NCI-H1694 treated with DMSO at 0.1 percent for 48 hours (cell line): ENCODE measurements at regions not wholly inside any gene's neighbourhood (a gene's known extent, or its start where the extent isn't known, plus 50 kb on each side); places are given as distances from the start of the nearest gene placed in this dataset.
"Not testable (repeated sequence)": the region's sequence is repeated elsewhere in the genome, so short reads cannot be mapped to it uniquely, and the experiment has no call there.

Source experiments
- DNase-seq: peaks from one replicate; lab custom pipeline; 2025; lab: John Stamatoyannopoulos, UW

DNA sequence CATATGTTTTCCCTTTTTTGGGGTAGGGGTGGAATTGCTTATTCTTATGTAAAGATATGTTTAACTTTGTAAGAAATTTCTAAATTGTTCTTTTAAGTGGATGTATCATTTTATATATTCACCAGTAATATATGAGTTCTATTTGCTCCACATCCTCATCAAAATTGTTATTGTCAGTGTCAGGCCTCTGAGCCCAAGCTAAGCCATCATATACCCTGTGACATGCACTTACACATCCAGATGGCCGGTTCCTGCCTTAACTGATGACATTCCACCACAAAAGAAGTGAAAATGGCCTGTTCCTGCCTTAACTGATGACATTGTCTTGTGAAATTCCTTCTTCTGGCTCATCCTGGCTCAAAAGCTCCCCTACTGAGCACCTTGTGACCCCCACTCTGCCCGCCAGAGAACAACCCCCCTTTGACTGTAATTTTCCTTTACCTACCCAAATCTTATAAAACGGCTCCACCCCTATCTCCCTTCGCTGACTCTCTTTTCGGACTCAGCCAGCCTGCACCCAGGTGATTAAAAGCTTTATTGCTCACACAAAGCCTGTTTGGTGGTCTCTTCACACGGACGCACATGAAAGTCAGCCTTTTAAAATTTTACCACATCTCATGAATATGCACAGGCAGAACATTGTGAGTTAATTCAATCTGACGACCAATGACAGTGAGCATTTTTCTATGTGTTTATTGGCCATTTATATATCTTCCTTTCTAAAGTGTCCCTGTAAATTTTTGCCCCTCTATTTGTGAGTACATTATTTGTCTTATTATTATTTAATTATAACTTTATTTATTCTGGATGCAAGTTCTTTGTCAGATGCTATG lies 176.8 kb downstream of the CDC14C start:
- DNase-seq = not testable (repeated sequence)

DNA sequence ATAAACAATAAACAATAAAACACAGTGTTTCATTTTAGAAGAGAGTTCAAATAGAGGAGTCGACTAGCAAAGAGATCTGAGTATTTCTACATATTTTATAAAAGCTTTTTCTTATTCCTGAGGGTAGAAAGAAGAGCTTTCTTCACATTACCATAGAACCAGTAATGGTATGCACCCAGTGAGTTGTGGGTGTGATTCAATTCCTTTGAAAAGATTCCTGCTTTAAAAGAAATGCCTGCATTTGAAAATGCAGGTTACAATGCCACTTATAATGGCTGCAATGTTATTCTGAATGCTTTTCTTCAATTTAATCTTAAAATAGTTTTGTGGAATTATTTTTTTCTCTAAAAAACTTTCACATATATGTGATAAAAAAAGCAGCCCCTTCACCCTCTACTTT lies 178.1 kb downstream of the CDC14C start:
- no peak for DNase-seq

GRCh38 chr7:49111706-49112105 lies 187.4 kb downstream of the CDC14C start:
- no peak for DNase-seq

- no peak for DNase-seq
Measured at GRCh38 chr7:49112222-49112621, 187.9 kb downstream of the CDC14C start.

DNA sequence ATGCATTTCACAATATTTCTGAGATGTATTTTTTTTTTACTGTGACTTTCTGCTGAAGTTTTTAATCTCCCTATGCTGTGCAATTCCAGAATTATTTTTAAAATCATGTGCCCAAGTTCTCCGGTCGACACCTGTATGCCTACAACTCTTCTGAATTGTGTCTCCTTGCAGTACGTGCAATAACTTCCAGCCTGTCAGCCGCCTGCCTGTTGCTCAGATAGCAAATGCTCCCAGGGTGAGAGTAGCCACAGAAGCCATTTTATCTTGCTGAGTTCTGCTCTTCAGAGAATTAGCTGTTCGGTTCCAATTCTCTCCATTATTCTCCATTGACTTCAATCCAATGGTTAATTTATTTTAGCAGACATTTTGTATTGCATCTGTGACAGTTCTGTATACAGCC lies 188.3 kb downstream of the CDC14C start:
- DNase-seq = no peak

GRCh38 chr7:49119706-49120105 lies 195.4 kb downstream of the CDC14C start:
- no peak for DNase-seq

DNA sequence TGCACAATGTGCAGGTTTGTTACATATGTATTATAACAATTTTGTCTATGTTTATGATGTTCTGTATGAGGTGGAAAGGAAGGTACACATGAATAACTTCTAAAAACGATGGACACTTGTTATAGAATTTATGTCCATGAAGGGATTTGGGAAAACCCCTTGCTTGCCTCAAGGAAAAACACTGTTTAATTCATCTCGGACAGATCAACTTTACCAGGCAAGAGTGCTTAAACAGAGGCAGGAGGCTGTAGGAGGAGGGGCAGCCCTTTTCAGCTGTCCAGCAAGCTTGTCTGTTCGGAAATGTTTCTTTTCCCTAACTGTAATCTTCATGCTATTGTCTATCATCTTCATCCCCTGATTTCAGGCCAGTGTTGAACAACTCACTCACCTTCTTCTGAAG lies 200.9 kb downstream of the CDC14C start:
- no peak for DNase-seq

DNA sequence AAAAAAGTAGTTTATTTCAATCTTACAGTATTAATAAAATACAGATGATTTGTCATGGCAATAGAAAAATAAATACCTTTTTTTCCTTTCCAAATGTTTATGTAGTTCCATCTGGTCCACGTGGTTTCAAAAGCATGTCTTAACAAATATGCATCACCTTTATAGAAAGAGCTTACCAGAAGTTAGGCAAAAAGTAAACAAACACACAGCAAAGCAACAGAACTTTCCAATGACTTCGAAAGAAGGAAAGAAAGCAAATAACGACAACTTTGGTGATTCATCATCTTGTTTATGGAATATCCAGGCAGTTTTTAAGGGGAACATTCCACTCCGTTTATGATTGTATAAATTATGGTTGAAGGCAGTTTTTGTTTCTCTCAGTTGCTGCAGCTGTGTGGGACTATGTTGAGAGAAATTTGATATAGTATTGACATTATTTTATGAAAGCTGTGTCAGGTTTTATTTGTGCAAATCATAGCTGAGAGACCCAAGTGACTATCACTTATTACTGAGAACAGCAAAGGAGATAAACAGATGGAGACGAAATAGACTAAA lies 203.1 kb downstream of the CDC14C start:
- no peak for DNase-seq

DNA sequence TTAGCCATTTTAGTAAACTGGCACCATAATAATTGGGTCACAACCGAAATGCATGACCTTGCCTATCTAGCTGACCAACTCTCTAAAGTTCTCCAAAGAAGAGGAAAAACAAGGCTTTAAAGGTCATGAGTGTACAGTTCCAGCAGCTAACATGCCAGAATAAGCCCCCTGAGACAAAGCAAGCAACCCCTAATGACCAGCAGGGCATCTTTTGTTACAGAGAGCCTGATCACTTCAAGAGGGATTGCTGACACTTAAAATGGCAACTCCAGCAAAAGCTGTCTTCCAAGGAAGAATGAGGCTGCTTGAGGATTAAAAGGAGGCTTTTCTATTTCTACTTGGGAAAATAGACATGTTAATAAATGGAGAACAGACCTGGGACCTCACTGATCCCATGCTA lies 213.6 kb downstream of the CDC14C start:
- DNase-seq = no peak

GRCh38 chr7:49150486-49150885 lies 226.1 kb downstream of the CDC14C start:
- DNase-seq = no peak

DNA sequence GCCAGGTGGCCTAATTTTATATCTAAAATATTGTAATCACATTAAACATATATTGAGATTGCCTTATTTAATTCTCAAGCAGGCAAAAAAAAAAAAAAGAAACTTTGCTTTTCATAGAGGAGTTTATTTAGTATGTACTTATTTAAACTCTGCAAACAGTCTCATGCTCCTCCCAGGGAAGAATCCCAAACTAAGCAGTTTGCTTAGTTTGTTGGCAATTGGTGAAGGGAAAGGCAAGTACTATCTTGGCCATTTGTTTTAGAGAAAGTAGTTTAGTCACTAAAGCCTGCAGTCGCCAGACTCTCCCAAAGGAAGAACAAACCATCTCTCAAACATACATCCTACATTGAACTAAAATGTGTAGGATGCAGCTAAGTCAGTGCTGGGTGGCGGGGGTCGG lies 226.8 kb downstream of the CDC14C start:
- DNase-seq = no peak

DNA sequence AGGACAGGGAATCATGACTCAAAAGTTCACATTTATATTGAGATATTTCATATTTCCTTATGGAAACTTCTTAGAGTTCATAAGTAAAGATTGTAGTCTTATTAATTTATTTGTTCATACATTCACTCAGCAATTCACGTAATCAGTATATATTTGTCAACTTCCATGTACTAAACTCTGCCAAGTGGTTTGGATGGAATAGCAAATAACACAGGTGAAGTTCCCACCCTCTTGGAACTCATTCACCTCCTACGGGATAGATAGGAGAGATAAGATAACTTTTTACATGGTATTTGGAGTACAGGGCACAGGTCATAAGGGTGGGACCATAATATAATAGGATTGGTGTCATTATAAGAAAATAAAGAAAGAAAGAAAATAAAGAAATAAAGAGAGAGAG lies 234.0 kb downstream of the CDC14C start:
- DNase-seq = no peak

GRCh38 chr7:49159536-49159935 lies 235.2 kb downstream of the CDC14C start:
- no peak for DNase-seq

DNA sequence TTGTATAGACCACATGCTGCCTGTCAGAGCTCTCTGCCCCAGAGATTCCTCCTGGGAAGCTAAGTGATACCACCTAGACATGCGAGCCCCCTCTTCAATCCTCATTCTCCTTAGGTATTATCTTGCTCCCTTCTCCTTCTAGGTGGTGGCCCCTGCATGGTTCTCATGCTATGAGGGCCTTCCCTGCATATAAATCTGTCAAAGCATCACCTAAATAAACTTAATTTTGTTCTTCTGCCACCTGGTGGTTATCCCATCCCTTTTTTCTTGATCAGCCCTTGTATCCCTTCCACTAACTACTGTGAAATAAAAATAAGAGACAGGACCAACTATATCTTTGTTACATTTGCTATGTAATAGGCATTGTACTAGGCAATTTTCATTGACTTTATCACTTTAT lies 242.1 kb downstream of the CDC14C start:
- no peak for DNase-seq

GRCh38 chr7:49172639-49173038 lies 248.3 kb downstream of the CDC14C start:
- no peak for DNase-seq

- no peak for DNase-seq
Measured at GRCh38 chr7:49174396-49174795, 250.0 kb downstream of the CDC14C start.

DNA sequence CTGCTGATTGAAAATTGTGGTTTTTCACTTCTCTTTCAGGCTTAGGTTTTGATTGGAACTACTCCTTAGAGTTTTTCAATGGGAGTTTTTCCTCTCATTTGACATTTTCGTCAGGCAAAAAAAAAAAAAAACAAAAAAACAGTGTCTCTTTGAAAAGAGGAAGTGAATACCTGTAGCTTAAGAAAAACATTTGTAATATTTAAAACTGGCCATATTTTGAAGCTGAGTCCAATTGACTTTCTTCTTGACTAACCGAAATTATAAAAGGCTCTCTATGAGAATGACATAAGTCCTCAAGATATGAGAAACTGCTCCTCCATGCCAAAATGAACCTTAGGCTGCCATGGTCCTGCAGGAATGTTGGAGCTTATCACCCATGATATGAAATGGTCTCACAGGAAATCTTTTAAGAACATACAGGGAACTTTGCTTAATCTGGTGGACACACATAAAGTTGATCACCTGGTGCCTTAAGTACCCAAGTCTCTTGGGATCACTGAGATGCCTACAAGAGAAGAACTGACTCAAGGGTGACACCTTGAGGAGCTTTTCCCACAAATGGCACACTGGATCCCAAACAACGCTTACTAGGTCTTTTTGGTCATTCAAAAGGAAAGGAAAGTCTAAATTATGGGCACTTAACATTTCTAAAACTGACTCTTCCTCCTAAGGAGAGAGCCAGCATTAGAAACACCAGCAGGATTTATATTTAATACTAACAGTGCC lies 263.4 kb downstream of the CDC14C start:
- DNase-seq = no peak

DNA sequence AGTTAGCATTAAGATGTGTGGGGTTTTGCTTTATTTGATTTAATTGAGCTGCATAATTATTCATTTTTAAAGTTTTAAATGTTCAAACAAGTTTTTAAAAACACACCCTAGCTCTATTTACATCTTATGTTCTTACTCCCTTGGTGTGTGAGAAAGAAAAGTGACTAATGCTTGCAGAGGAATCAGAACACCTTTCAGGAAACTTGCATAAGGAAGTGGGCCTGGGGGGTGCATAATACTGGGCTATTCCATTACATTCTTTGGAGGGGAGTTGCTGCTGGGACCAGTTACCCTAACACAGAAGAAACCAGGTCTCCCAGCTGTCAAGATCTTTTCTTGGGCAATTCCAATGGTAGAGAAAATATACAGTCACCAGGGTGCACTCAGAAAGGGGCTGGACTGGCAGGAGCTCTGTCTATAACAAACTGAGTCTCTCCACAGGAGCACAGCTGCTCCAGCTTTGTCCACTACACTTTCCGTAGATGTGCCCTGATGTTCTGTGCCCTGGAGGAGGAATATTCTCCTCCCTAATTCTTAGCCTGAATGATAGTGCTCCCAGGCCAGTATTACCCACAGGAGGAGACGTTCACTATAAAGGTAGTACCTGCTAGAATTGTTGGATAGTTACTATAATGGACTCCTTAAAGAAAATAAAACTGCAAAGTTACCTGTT lies 304.2 kb downstream of the CDC14C start:
- no peak for DNase-seq

GRCh38 chr7:49229246-49229645 lies 304.9 kb downstream of the CDC14C start:
- DNase-seq = no peak

DNA sequence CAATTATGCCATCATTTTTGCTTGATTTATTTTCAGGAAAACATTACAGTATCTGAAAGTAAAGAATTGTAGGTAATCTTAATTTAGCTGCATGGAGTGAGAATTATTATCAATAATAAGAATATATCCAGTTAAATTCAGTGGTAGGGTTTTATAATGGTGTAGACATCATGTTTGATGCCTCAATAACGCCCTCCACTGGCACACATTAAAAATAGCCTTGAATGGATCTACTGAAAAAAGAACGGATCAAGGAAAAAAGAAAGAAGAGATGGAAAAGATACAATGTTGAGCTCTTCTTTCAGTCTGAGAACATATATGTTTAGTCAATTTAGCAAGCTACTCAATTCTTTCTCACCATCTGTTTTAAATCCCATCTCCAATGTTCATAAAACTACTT lies 319.2 kb downstream of the CDC14C start:
- no peak for DNase-seq

DNA sequence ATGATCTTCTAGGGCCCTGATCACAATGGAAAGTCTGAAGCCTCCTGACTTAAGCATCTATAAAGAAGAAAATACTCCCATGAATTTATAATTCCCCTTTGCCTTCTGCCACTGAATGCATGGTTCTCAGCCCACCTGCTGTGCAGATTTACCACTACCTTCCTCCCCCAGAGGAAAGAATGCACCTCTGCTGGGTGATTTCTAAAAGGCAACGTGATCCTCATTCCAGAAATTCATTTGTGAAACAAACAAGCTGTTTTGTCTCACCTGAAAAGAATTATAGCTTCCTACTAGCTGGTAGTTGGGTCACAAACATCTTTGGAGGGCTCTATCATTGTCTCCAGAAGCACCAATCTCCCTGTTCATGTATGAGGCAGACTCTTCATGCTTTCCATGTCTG lies 320.2 kb downstream of the CDC14C start:
- DNase-seq = no peak

GRCh38 chr7:49245062-49245461 lies 320.7 kb downstream of the CDC14C start:
- no peak for DNase-seq

DNA sequence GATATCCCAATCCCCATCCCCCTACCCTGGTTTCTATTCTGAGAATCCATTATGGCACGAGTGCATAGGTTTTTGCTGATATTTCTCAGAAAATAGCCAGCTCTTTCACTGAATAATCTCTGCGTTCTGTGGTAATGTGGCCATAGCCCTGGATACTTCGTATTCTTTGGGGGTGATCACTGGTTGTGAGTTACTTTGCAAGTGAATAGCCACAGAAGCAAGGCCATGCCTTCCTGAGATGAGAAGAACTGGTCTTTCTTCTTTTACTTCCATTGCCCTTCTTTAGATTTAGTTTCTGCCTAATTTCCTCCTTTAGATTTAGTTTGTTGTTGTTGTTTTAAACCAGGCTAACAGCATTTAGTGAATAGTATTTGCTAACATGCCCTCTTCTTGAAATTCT lies 323.4 kb downstream of the CDC14C start:
- DNase-seq = no peak
